ENCODE measurements at regions not wholly inside any gene's neighbourhood (a gene's known extent, or its start where the extent isn't known, plus 50 kb on each side); places are given as distances from the start of the nearest gene placed in this dataset.

DNA sequence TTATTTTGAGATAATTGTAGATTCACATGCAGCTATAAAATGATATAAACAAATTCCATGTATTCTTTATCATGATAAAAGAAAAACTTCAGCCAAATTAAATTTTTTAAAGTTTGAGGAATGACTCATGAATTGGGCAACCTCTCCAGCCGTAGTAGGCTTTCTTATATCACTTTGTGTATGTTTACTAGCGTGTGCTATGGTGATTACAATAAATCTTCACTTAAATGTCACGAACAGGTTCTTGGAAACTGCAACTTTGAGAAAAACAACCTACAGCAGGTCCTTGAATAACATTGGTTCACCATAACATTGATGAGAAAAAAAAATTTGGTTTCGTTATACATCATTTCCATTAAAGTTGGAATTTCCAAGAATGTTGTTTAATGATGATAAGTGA, 730.9 kb upstream of the TYRP1 start:
- TF ChIP-seq, protein P1, sequence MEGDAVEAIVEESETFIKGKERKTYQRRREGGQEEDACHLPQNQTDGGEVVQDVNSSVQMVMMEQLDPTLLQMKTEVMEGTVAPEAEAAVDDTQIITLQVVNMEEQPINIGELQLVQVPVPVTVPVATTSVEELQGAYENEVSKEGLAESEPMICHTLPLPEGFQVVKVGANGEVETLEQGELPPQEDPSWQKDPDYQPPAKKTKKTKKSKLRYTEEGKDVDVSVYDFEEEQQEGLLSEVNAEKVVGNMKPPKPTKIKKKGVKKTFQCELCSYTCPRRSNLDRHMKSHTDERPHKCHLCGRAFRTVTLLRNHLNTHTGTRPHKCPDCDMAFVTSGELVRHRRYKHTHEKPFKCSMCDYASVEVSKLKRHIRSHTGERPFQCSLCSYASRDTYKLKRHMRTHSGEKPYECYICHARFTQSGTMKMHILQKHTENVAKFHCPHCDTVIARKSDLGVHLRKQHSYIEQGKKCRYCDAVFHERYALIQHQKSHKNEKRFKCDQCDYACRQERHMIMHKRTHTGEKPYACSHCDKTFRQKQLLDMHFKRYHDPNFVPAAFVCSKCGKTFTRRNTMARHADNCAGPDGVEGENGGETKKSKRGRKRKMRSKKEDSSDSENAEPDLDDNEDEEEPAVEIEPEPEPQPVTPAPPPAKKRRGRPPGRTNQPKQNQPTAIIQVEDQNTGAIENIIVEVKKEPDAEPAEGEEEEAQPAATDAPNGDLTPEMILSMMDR (conservative IDR thresholded peaks at IDR 0.05; ENCODE audit: low read depth, low read length), result no peak
- TF ChIP-seq MXI1 (IDR thresholded peaks at IDR 0.05; ENCODE audit: borderline replicate concordance, low read depth, low read length) (no peak), POLR2A (IDR thresholded peaks at IDR 0.05; ENCODE audit: low read depth, low read length) (no peak), FOS (IDR thresholded peaks at IDR 0.05; ENCODE audit: low read depth, low read length) (no peak), RAD21 (IDR thresholded peaks at IDR 0.05; ENCODE audit: low read length) (no peak), SMC3 (IDR thresholded peaks at IDR 0.05; ENCODE audit: low read depth, low read length) (no peak), CHD1 (IDR thresholded peaks at IDR 0.05; ENCODE audit: low read depth, low read length) (no peak), MAFK (IDR thresholded peaks at IDR 0.05; ENCODE audit: low read depth, low read length) (no peak), BHLHE40 (IDR thresholded peaks at IDR 0.05; ENCODE audit: low read depth, low read length) (no peak), RCOR1 (IDR thresholded peaks at IDR 0.05; ENCODE audit: insufficient replicate concordance, low read length) (no peak), RFX5 (IDR thresholded peaks at IDR 0.05; ENCODE audit: low read depth, low read length) (no peak)
- TF ChIP-seq, protein P2, sequence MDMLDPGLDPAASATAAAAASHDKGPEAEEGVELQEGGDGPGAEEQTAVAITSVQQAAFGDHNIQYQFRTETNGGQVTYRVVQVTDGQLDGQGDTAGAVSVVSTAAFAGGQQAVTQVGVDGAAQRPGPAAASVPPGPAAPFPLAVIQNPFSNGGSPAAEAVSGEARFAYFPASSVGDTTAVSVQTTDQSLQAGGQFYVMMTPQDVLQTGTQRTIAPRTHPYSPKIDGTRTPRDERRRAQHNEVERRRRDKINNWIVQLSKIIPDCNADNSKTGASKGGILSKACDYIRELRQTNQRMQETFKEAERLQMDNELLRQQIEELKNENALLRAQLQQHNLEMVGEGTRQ (IDR thresholded peaks at IDR 0.05; ENCODE audit: low read depth, low read length), result no peak

Data from IMR-90 (cell line).